NCI-H1694 (cell line): ENCODE measurements at regions not wholly inside any gene's neighbourhood (a gene's known extent, or its start where the extent isn't known, plus 50 kb on each side); places are given as distances from the start of the nearest gene placed in this dataset.

Source experiments
- DNase-seq: peaks from one replicate; lab custom pipeline; 2025; lab: John Stamatoyannopoulos, UW

- no peak for DNase-seq
Observed at GRCh38 chr15:91473894-91474545, 374.0 kb downstream of the SV2B start.

GRCh38 chr15:91476861-91477260 lies 376.6 kb upstream of the SLCO3A1 start:
- DNase-seq = no peak

- no peak for DNase-seq
Observed at GRCh38 chr15:91478717-91479191, 374.8 kb upstream of the SLCO3A1 start.

- no peak for DNase-seq
Observed at GRCh38 chr15:91480426-91480825, 373.1 kb upstream of the SLCO3A1 start.

- DNase-seq = no peak
Observed at GRCh38 chr15:91482799-91483198, 370.7 kb upstream of the SLCO3A1 start.

- no peak for DNase-seq
Observed at GRCh38 chr15:91484141-91484540, 369.4 kb upstream of the SLCO3A1 start.

GRCh38 chr15:91488452-91488851 lies 365.1 kb upstream of the SLCO3A1 start:
- DNase-seq = no peak

- no peak for DNase-seq
Observed at GRCh38 chr15:91490211-91490610, 363.3 kb upstream of the SLCO3A1 start.

GRCh38 chr15:91491101-91491950 lies 362.2 kb upstream of the SLCO3A1 start:
- no peak for DNase-seq

GRCh38 chr15:91496754-91497691 lies 356.5 kb upstream of the SLCO3A1 start:
- no peak for DNase-seq

- no peak for DNase-seq
Observed at GRCh38 chr15:91498046-91498748, 355.3 kb upstream of the SLCO3A1 start.

- DNase-seq = no peak
Observed at GRCh38 chr15:91498749-91499062, 354.8 kb upstream of the SLCO3A1 start.

- no peak for DNase-seq
Observed at GRCh38 chr15:91499774-91500383, 353.6 kb upstream of the SLCO3A1 start.

GRCh38 chr15:91508633-91509032 lies 344.9 kb upstream of the SLCO3A1 start:
- DNase-seq = no peak

- DNase-seq = no peak
Observed at GRCh38 chr15:91514147-91514546, 339.4 kb upstream of the SLCO3A1 start.

- no peak for DNase-seq
Observed at GRCh38 chr15:91515188-91515754, 338.2 kb upstream of the SLCO3A1 start.

- DNase-seq = no peak
Observed at GRCh38 chr15:91516866-91517265, 336.6 kb upstream of the SLCO3A1 start.

GRCh38 chr15:91517491-91518200 lies 335.9 kb upstream of the SLCO3A1 start:
- DNase-seq = no peak

- no peak for DNase-seq
Observed at GRCh38 chr15:91520850-91521249, 332.7 kb upstream of the SLCO3A1 start.

GRCh38 chr15:91521548-91521947 lies 332.0 kb upstream of the SLCO3A1 start:
- DNase-seq = no peak
